GM12878 (cell line): ENCODE measurements at regions not wholly inside any gene's neighbourhood (a gene's known extent, or its start where the extent isn't known, plus 50 kb on each side); places are given as distances from the start of the nearest gene placed in this dataset.

Experiments
- ATAC-seq: fragments of 200-7000 bp; cut with Tn5 transposase; 3 replicates; pipeline ENCODE4 v1.9.1; 2020; ENCODE audit warnings: mild to moderate bottlenecking, moderate library complexity
- BruUV-seq: library from RNA; stranded (reverse); fragments of 400-500 nt; replicated peaks from 2 replicates; lab custom pipeline; 2021; lab: Mats Ljungman, UMichigan
- CTCF ChIA-PET: fragments of 300-600 bp; sonication (Branson Sonifier 250); formaldehyde crosslinking; extraction: SDS; loops from one replicate; lab custom pipeline; 2021; ENCODE audit warnings: inconsistent platforms; lab: Yijun Ruan, JAX
- POLR2A ChIA-PET: fragments of 350-600 bp; formaldehyde crosslinking; extraction: SDS; loops from one replicate; lab custom pipeline; 2021; ENCODE audit warnings: inconsistent platforms; lab: Charles Lee
- RAD21 ChIA-PET: fragments of 300-600 bp; sonication (Branson Sonifier 250); formaldehyde crosslinking; loops from one replicate; lab custom pipeline; 2023; ENCODE audit warnings: antibody characterized with exemption; ENCODE audit not compliant: unreplicated experiment; lab: Charles Lee
- SMC1A ChIA-PET: fragments of 300-600 bp; sonication (Branson Sonifier 250); formaldehyde crosslinking; loops from one replicate; lab custom pipeline; 2023; ENCODE audit not compliant: unreplicated experiment, uncharacterized antibody; lab: Charles Lee
- DNase-seq: peaks from one replicate; pipeline ENCODE4 v3.0.0-alpha.2; 2011; ENCODE audit warnings: low read depth, low spot score
- FAIRE-seq: peaks from 3 replicates; lab custom pipeline; 2011; peaks lifted over from hg19 to GRCh38; lab: Jason Lieb, UNC
- H2AFZ ChIP-seq: 2 replicates; pipeline ENCODE4 v1.6.0; 2011; ENCODE audit warnings: low read depth, low read length, control low read depth; ENCODE audit not compliant: control insufficient read depth
- H3K27ac ChIP-seq: 2 replicates; pipeline ENCODE4 v1.5.1; 2011; ENCODE audit warnings: control low read depth; ENCODE audit not compliant: control insufficient read depth, insufficient read depth
- H3K27me3 ChIP-seq, 2 experiments: replicated peaks in 1 of 2; 2 replicates each; pipeline versions ENCODE4 v1.6.0 to v1.6.1; 2011; ENCODE audit warnings: low read length in 1 of 2; ENCODE audit not compliant: control insufficient read depth in 2 of 2, insufficient read depth in 2 of 2
- H3K36me3 ChIP-seq, 2 experiments: 2 replicates each; pipeline ENCODE4 v1.5.1; 2011; ENCODE audit warnings: low read length in 1 of 2; ENCODE audit not compliant: control insufficient read depth in 2 of 2, insufficient read depth in 2 of 2
- H3K4me1 ChIP-seq: 2 replicates; pipeline ENCODE4 v1.6.1; 2011; ENCODE audit warnings: mild to moderate bottlenecking, low read length, moderate library complexity, mixed read lengths; ENCODE audit not compliant: control insufficient read depth, insufficient read depth
- H3K4me2 ChIP-seq: 2 replicates; pipeline ENCODE4 v1.6.0; 2011; ENCODE audit warnings: control low read depth; ENCODE audit not compliant: control insufficient read depth, insufficient read depth
- H3K4me3 ChIP-seq: fragments of 200-600 bp; sonication (generic); 2 replicates; pipeline ENCODE4 v1.5.1; 2016
- H3K79me2 ChIP-seq: 2 replicates; pipeline ENCODE4 v1.6.0; 2011; ENCODE audit warnings: low read length; ENCODE audit not compliant: control insufficient read depth, insufficient read depth
- H3K9ac ChIP-seq: 2 replicates; pipeline ENCODE4 v1.8.0; 2011; ENCODE audit warnings: low read length, control low read depth, mixed read lengths; ENCODE audit not compliant: control insufficient read depth, insufficient read depth
- H3K9me3 ChIP-seq: replicated peaks from 3 replicates; pipeline ENCODE4 v1.5.1; 2011; ENCODE audit warnings: mild to moderate bottlenecking, low read length; ENCODE audit not compliant: control insufficient read depth, insufficient read depth
- H4K20me1 ChIP-seq: 2 replicates; pipeline ENCODE4 v1.6.0; 2011; ENCODE audit not compliant: control insufficient read depth, insufficient read depth
- CREB1 ChIP-seq: IDR thresholded peaks from 2 replicates; pipeline ENCODE4 v1.6.1; 2012; ENCODE audit warnings: low read depth, mild to moderate bottlenecking, inconsistent platforms
- FOXM1 ChIP-seq: IDR thresholded peaks from 2 replicates; pipeline ENCODE4 v1.6.1; 2012; ENCODE audit warnings: low read depth, mild to moderate bottlenecking, inconsistent platforms, low read length, moderate library complexity
- NR2C2 ChIP-seq: IDR thresholded peaks from 2 replicates; pipeline ENCODE4 v1.6.1; 2011; ENCODE audit warnings: borderline replicate concordance, low read depth; ENCODE audit not compliant: control insufficient read depth, insufficient read length
- POLR2AphosphoS2 ChIP-seq: IDR thresholded peaks from 2 replicates; pipeline ENCODE4 v1.6.1; 2011; ENCODE audit warnings: low read depth, mild to moderate bottlenecking, low read length, improper control_type of control experiment, moderate library complexity
- RAD51 ChIP-seq: fragments of 450-650 bp; IDR thresholded peaks from 2 replicates; pipeline ENCODE4 v1.6.1; 2016; ENCODE audit warnings: moderate library complexity, mild to moderate bottlenecking, inconsistent platforms
- RCOR1 ChIP-seq: conservative IDR thresholded peaks from 2 replicates; pipeline ENCODE4 v1.6.1; 2012; ENCODE audit warnings: low read depth, low read length, improper control_type of control experiment
- WGBS: methylation state at CpG from one replicate; pipeline ENCODE4 v1.1.6; 2016; ENCODE audit warnings: low lambda C conversion rate; ENCODE audit not compliant: insufficient replicate concordance, insufficient coverage; ENCODE audit errors: missing lambda C conversion rate; 5-methylcytosine and 5-hydroxymethylcytosine counted together
- in situ Hi-C: fragments of 300-500 bp; cut with MboI; formaldehyde crosslinking; loops from 9 replicates; pipeline ENCODE4 v1.14.3; 2018; ENCODE audit warnings: mixed read lengths
- intact Hi-C: fragments of 100-400 bp; cut with micrococcal nuclease; formaldehyde crosslinking; loops from one replicate; pipeline ENCODE4 v1.14.2; 2022; ENCODE audit not compliant: unreplicated experiment
- TF ChIP-seq, protein P1 (sequence below): fragments of 450-650 bp; formaldehyde crosslinking; IDR thresholded peaks from 2 replicates; pipeline ENCODE4 v1.5.0; 2022; ENCODE audit warnings: mild to moderate bottlenecking, missing genetic modification characterization
- TF ChIP-seq, protein P2 (sequence below): IDR thresholded peaks from 2 replicates; pipeline ENCODE4 v1.6.1; 2011; ENCODE audit warnings: borderline replicate concordance, low read depth, mild to moderate bottlenecking, moderate library complexity, low read length; ENCODE audit not compliant: insufficient read depth, poor library complexity, severe bottlenecking
- TF ChIP-seq, protein P3 (sequence below): IDR thresholded peaks from 2 replicates; pipeline ENCODE4 v1.6.1; 2012; ENCODE audit warnings: mild to moderate bottlenecking, low read depth, low read length
- TF ChIP-seq, protein P4 (sequence below): IDR thresholded peaks from 2 replicates; pipeline ENCODE4 v1.6.1; 2012; ENCODE audit warnings: improper control_type of control experiment, low read depth, low read length; ENCODE audit not compliant: insufficient replicate concordance

DNA sequence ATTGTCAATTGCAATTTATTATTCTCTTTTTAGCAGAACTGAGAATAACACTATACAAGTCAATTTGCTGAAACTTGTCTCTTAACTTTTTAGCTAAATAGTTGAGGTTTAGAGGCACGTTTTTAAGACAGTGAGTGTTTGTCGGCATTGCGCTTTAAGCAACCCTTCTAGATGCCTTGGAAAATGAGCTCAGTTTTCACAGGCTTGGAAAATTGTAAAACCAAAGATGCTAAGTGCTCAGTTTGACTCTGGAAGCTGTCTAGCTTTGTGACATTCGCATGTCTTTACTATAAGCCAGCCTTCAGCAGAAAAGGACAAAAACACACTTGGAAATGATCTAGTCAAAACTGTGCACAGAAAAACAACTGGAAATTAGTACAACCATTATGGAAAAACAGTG is 500.4 kb downstream of the NEBL start:
- intact Hi-C loops (no loop called here), in situ Hi-C loops (no loop called here)
- H4K20me1 ChIP-seq = no peaks in the 10 kb centered on the region
- TF ChIP-seq, protein P1, sequence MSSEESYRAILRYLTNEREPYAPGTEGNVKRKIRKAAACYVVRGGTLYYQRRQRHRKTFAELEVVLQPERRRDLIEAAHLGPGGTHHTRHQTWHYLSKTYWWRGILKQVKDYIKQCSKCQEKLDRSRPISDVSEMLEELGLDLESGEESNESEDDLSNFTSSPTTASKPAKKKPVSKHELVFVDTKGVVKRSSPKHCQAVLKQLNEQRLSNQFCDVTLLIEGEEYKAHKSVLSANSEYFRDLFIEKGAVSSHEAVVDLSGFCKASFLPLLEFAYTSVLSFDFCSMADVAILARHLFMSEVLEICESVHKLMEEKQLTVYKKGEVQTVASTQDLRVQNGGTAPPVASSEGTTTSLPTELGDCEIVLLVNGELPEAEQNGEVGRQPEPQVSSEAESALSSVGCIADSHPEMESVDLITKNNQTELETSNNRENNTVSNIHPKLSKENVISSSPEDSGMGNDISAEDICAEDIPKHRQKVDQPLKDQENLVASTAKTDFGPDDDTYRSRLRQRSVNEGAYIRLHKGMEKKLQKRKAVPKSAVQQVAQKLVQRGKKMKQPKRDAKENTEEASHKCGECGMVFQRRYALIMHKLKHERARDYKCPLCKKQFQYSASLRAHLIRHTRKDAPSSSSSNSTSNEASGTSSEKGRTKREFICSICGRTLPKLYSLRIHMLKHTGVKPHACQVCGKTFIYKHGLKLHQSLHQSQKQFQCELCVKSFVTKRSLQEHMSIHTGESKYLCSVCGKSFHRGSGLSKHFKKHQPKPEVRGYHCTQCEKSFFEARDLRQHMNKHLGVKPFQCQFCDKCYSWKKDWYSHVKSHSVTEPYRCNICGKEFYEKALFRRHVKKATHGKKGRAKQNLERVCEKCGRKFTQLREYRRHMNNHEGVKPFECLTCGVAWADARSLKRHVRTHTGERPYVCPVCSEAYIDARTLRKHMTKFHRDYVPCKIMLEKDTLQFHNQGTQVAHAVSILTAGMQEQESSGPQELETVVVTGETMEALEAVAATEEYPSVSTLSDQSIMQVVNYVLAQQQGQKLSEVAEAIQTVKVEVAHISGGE (CRISPR knock-in tag) = no peak
- no peak for TF ChIP-seq RAD51
- TF ChIP-seq RCOR1 = no peak
- no peak for TF ChIP-seq CREB1
- no peak for TF ChIP-seq NR2C2
- TF ChIP-seq, protein P2, sequence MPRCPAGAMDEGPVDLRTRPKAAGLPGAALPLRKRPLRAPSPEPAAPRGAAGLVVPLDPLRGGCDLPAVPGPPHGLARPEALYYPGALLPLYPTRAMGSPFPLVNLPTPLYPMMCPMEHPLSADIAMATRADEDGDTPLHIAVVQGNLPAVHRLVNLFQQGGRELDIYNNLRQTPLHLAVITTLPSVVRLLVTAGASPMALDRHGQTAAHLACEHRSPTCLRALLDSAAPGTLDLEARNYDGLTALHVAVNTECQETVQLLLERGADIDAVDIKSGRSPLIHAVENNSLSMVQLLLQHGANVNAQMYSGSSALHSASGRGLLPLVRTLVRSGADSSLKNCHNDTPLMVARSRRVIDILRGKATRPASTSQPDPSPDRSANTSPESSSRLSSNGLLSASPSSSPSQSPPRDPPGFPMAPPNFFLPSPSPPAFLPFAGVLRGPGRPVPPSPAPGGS = no peak
- TF ChIP-seq POLR2AphosphoS2 = no peak
- TF ChIP-seq, protein P3, sequence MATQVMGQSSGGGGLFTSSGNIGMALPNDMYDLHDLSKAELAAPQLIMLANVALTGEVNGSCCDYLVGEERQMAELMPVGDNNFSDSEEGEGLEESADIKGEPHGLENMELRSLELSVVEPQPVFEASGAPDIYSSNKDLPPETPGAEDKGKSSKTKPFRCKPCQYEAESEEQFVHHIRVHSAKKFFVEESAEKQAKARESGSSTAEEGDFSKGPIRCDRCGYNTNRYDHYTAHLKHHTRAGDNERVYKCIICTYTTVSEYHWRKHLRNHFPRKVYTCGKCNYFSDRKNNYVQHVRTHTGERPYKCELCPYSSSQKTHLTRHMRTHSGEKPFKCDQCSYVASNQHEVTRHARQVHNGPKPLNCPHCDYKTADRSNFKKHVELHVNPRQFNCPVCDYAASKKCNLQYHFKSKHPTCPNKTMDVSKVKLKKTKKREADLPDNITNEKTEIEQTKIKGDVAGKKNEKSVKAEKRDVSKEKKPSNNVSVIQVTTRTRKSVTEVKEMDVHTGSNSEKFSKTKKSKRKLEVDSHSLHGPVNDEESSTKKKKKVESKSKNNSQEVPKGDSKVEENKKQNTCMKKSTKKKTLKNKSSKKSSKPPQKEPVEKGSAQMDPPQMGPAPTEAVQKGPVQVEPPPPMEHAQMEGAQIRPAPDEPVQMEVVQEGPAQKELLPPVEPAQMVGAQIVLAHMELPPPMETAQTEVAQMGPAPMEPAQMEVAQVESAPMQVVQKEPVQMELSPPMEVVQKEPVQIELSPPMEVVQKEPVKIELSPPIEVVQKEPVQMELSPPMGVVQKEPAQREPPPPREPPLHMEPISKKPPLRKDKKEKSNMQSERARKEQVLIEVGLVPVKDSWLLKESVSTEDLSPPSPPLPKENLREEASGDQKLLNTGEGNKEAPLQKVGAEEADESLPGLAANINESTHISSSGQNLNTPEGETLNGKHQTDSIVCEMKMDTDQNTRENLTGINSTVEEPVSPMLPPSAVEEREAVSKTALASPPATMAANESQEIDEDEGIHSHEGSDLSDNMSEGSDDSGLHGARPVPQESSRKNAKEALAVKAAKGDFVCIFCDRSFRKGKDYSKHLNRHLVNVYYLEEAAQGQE = no peak
- TF ChIP-seq, protein P4, sequence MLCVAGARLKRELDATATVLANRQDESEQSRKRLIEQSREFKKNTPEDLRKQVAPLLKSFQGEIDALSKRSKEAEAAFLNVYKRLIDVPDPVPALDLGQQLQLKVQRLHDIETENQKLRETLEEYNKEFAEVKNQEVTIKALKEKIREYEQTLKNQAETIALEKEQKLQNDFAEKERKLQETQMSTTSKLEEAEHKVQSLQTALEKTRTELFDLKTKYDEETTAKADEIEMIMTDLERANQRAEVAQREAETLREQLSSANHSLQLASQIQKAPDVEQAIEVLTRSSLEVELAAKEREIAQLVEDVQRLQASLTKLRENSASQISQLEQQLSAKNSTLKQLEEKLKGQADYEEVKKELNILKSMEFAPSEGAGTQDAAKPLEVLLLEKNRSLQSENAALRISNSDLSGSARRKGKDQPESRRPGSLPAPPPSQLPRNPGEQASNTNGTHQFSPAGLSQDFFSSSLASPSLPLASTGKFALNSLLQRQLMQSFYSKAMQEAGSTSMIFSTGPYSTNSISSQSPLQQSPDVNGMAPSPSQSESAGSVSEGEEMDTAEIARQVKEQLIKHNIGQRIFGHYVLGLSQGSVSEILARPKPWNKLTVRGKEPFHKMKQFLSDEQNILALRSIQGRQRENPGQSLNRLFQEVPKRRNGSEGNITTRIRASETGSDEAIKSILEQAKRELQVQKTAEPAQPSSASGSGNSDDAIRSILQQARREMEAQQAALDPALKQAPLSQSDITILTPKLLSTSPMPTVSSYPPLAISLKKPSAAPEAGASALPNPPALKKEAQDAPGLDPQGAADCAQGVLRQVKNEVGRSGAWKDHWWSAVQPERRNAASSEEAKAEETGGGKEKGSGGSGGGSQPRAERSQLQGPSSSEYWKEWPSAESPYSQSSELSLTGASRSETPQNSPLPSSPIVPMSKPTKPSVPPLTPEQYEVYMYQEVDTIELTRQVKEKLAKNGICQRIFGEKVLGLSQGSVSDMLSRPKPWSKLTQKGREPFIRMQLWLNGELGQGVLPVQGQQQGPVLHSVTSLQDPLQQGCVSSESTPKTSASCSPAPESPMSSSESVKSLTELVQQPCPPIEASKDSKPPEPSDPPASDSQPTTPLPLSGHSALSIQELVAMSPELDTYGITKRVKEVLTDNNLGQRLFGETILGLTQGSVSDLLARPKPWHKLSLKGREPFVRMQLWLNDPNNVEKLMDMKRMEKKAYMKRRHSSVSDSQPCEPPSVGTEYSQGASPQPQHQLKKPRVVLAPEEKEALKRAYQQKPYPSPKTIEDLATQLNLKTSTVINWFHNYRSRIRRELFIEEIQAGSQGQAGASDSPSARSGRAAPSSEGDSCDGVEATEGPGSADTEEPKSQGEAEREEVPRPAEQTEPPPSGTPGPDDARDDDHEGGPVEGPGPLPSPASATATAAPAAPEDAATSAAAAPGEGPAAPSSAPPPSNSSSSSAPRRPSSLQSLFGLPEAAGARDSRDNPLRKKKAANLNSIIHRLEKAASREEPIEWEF = no peak
- TF ChIP-seq FOXM1 = no peak
- SMC1A ChIA-PET = no interaction called here
- H3K36me3 ChIP-seq = no peaks in the 10 kb centered on the region
- H3K79me2 ChIP-seq = no peaks in the 10 kb centered on the region
- 57% methylated on average over 4 of the region's 4 CpGs for WGBS
- no peak overlapping the region for H3K9ac ChIP-seq
- CTCF ChIA-PET = interaction anchor here (0.8 kb wide), 1 partner anchor 12 kb away, joined by 3 read pairs; no protein-coding TSS in a partner anchor
- DNase-seq (no peak), FAIRE-seq (no peak), ATAC-seq (no peak)
- POLR2A ChIA-PET = no interaction called here
- H3K27ac ChIP-seq = no peak overlapping the region
- H3K9me3 ChIP-seq = no peaks in the 10 kb centered on the region
- H3K4me1 ChIP-seq = no peaks in the 10 kb centered on the region
- H3K4me2 ChIP-seq = no peak overlapping the region
- H3K4me3 ChIP-seq = no peak overlapping the region
- RAD21 ChIA-PET = no interaction called here
- BruUV-seq = no TSS peak
- H2AFZ ChIP-seq = no peak overlapping the region
- no peaks in the 10 kb centered on the region for H3K27me3 ChIP-seq
